ENCODE measurements at regions not wholly inside any gene's neighbourhood (a gene's known extent, or its start where the extent isn't known, plus 50 kb on each side); places are given as distances from the start of the nearest gene placed in this dataset.

DNA sequence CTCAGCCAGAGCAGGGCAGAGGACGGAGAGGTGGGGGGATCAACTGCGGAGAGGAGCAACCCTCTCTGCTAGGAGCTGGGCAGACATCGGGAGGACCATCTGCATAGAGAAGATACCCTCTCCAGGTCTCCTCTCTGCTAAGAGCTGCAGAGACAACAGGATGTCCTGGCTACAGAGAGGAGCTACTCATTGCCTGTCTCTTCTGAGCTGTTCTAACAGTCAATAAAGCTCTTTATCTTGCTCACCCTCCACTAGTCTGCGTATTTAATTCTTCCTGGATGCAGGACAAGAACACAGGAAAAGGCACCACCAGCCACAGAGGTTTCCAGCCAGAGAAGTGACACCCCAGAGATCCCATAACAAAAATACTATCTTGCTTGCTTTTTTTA is 871.1 kb upstream of the GJE1 start:
- TF ChIP-seq, protein P1, sequence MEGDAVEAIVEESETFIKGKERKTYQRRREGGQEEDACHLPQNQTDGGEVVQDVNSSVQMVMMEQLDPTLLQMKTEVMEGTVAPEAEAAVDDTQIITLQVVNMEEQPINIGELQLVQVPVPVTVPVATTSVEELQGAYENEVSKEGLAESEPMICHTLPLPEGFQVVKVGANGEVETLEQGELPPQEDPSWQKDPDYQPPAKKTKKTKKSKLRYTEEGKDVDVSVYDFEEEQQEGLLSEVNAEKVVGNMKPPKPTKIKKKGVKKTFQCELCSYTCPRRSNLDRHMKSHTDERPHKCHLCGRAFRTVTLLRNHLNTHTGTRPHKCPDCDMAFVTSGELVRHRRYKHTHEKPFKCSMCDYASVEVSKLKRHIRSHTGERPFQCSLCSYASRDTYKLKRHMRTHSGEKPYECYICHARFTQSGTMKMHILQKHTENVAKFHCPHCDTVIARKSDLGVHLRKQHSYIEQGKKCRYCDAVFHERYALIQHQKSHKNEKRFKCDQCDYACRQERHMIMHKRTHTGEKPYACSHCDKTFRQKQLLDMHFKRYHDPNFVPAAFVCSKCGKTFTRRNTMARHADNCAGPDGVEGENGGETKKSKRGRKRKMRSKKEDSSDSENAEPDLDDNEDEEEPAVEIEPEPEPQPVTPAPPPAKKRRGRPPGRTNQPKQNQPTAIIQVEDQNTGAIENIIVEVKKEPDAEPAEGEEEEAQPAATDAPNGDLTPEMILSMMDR (IDR thresholded peaks at IDR 0.05; ENCODE audit: low read length), result no peak
- no peak for TF ChIP-seq EZH2 (IDR thresholded peaks at IDR 0.05; ENCODE audit: borderline replicate concordance, low read length)
